K562 (cell line): ENCODE measurements at regions not wholly inside any gene's neighbourhood (a gene's known extent, or its start where the extent isn't known, plus 50 kb on each side); places are given as distances from the start of the nearest gene placed in this dataset.

Source experiments
- ATAC-seq: fragments of 200-7000 bp; cut with Tn5 transposase; 3 replicates; pipeline ENCODE4 v1.9.1; 2020; ENCODE audit warnings: moderate library complexity
- BruUV-seq: library from RNA; stranded (reverse); fragments of 400-500 nt; replicated peaks from 2 replicates; lab custom pipeline; 2021; lab: Mats Ljungman, UMichigan
- CTCF ChIA-PET: fragments of 300-600 bp; formaldehyde crosslinking; extraction: SDS; loops from one replicate; lab custom pipeline; 2021; ENCODE audit warnings: low intra/inter-chr PET ratio; lab: Yijun Ruan, JAX
- POLR2A ChIA-PET: fragments of 300-600, 350-650 bp; sonication (Branson Sonifier 250); formaldehyde crosslinking; extraction: SDS; loops from one replicate; lab custom pipeline; 2021; ENCODE audit warnings: antibody characterized with exemption, inconsistent platforms; lab: Yijun Ruan, JAX
- DNase-seq, 4 experiments: peaks; one replicate each; pipeline versions ENCODE4 v3.0.0 to v3.0.0-alpha.2; 2011 to 2018; ENCODE audit warnings: low spot score in 3 of 4, mixed read lengths in 3 of 4; ENCODE audit errors: extremely low read depth in 1 of 4
- FAIRE-seq: peaks from 2 replicates; lab custom pipeline; 2011; peaks lifted over from hg19 to GRCh38; lab: Jason Lieb, UNC
- H2AFZ ChIP-seq: 2 replicates; pipeline ENCODE4 v1.6.0; 2011; ENCODE audit warnings: low read depth, low read length, control low read depth, inconsistent platforms
- H3K27ac ChIP-seq: fragments of 200-600 bp; 3 replicates; pipeline ENCODE4 v1.8.0; 2011; ENCODE audit warnings: low read depth, mild to moderate bottlenecking, control low read depth, inconsistent platforms, low read length, moderate library complexity, mixed read lengths; ENCODE audit errors: extremely low read depth
- H3K27me3 ChIP-seq, 2 experiments: fragments of 300-600 bp in 1 of 2; 2 replicates in 1 of 2; 3 replicates in 1 of 2; pipeline versions ENCODE4 v1.6.0 to v1.8.0; 2011; ENCODE audit warnings: inconsistent platforms in 2 of 2, low read length in 2 of 2, mild to moderate bottlenecking in 1 of 2, mixed read lengths in 1 of 2, moderate library complexity in 1 of 2; ENCODE audit not compliant: control insufficient read depth in 2 of 2, insufficient read depth in 2 of 2
- H3K36me3 ChIP-seq: fragments of 300-600 bp; 3 replicates; pipeline ENCODE4 v1.8.0; 2011; ENCODE audit warnings: mild to moderate bottlenecking, low read length, inconsistent platforms; ENCODE audit not compliant: control insufficient read depth, insufficient read depth
- H3K4me1 ChIP-seq, 2 experiments: fragments of 200-600 bp in 1 of 2; replicated peaks in 1 of 2; 2 replicates in 1 of 2; 3 replicates in 1 of 2; pipeline versions ENCODE4 v1.5.1 to v1.8.0; 2011; ENCODE audit warnings: inconsistent platforms in 2 of 2, low read length in 2 of 2, mild to moderate bottlenecking in 1 of 2, mixed read lengths in 1 of 2, moderate library complexity in 1 of 2; ENCODE audit not compliant: control insufficient read depth in 2 of 2, insufficient read depth in 2 of 2
- H3K4me2 ChIP-seq: 2 replicates; pipeline ENCODE4 v1.6.1; 2011; ENCODE audit warnings: low read length, control low read depth, inconsistent platforms, mixed read lengths; ENCODE audit not compliant: insufficient read depth
- H3K4me3 ChIP-seq: fragments of 200-600 bp; sonication (generic), shearing (Covaris generic); 2 replicates; pipeline ENCODE4 v1.5.1; 2016; ENCODE audit warnings: control low read depth, inconsistent platforms
- H3K79me2 ChIP-seq: fragments of 200-600 bp; 3 replicates; pipeline ENCODE4 v1.8.0; 2011; ENCODE audit warnings: low read length, inconsistent platforms; ENCODE audit not compliant: control insufficient read depth, insufficient read depth
- H3K9ac ChIP-seq, 2 experiments: 2 replicates each; pipeline versions ENCODE4 v1.6.0 to v1.6.1; 2011; ENCODE audit warnings: low read depth in 2 of 2, low read length in 2 of 2, control low read depth in 1 of 2, inconsistent platforms in 1 of 2, mild to moderate bottlenecking in 1 of 2, mixed read lengths in 1 of 2; ENCODE audit not compliant: insufficient read depth in 1 of 2
- H3K9me1 ChIP-seq: one replicate; pipeline ENCODE4 v1.6.0; 2011; ENCODE audit warnings: inconsistent platforms, mild to moderate bottlenecking, low read length, moderate library complexity; ENCODE audit not compliant: control insufficient read depth, insufficient read depth
- H3K9me3 ChIP-seq: replicated peaks from 2 replicates; pipeline ENCODE4 v1.5.1; 2011; ENCODE audit warnings: low read depth, low read length, inconsistent platforms; ENCODE audit not compliant: control insufficient read depth, insufficient read depth
- H4K20me1 ChIP-seq: replicated peaks from 2 replicates; pipeline ENCODE4 v1.6.1; 2011; ENCODE audit warnings: low read length, inconsistent platforms, mixed read lengths; ENCODE audit not compliant: control insufficient read depth, insufficient read depth
- CEBPB ChIP-seq: fragments of 450-650 bp; IDR thresholded peaks from 2 replicates; pipeline ENCODE4 v1.6.1; 2016; ENCODE audit warnings: missing genetic modification characterization, missing compliant biosample characterization
- EHMT2 ChIP-seq: fragments of 450-650 bp; IDR thresholded peaks from 2 replicates; pipeline ENCODE4 v1.6.1; 2018; ENCODE audit warnings: antibody characterized with exemption
- GTF2E2 ChIP-seq: fragments of 200-800 bp; sonication (Bioruptor generic); IDR thresholded peaks from 2 replicates; pipeline ENCODE4 v1.6.1; 2016; ENCODE audit warnings: missing genetic modification characterization, missing compliant biosample characterization
- KLF13 ChIP-seq: fragments of 450-650 bp; IDR thresholded peaks from 2 replicates; pipeline ENCODE4 v1.6.1; 2016; ENCODE audit warnings: missing genetic modification characterization, low read depth, mild to moderate bottlenecking, missing compliant biosample characterization, moderate library complexity, borderline replicate concordance
- MAFG ChIP-seq: fragments of 450-650 bp; conservative IDR thresholded peaks from 2 replicates; pipeline ENCODE4 v1.6.1; 2016; ENCODE audit warnings: missing genetic modification characterization, missing compliant biosample characterization
- PTTG1 ChIP-seq: fragments of 450-650 bp; IDR thresholded peaks from 2 replicates; pipeline ENCODE4 v1.6.1; 2016; ENCODE audit warnings: low read depth, mild to moderate bottlenecking, missing genetic modification characterization, missing compliant biosample characterization
- RBM39 ChIP-seq: fragments of 200-400 bp; formaldehyde crosslinking; optimal IDR thresholded peaks from 2 replicates; pipeline ENCODE3; 2018; ENCODE audit warnings: low read depth, low read length
- SMAD3 ChIP-seq: fragments of 450-650 bp; formaldehyde crosslinking; conservative IDR thresholded peaks from 2 replicates; pipeline ENCODE4 v1.4.0; 2020; ENCODE audit warnings: mild to moderate bottlenecking
- SOX6 ChIP-seq: fragments of 450-650 bp; IDR thresholded peaks from 2 replicates; pipeline ENCODE4 v1.6.1; 2014; ENCODE audit warnings: mild to moderate bottlenecking
- ZBED1 ChIP-seq: IDR thresholded peaks from 2 replicates; pipeline ENCODE4 v1.6.1; 2014
- ZNF12 ChIP-seq: sonication (generic); formaldehyde crosslinking; IDR thresholded peaks from 2 replicates; pipeline ENCODE4 v1.4.0; 2020; ENCODE audit warnings: mild to moderate bottlenecking, missing genetic modification reagents
- ZNF830 ChIP-seq: fragments of 250-450 bp; sonication (Bioruptor Pico); IDR thresholded peaks from 2 replicates; pipeline ENCODE4 v1.5.0; 2021; ENCODE audit warnings: mild to moderate bottlenecking
- in situ Hi-C: fragments of 300-500 bp; cut with MboI; formaldehyde crosslinking; loops from 4 replicates; pipeline ENCODE4 v1.15.0; 2018; ENCODE audit warnings: inconsistent platforms, mixed read lengths
- intact Hi-C: fragments of 100-400 bp; cut with micrococcal nuclease; formaldehyde crosslinking; loops from 2 replicates; pipeline ENCODE4 v1.14.2; 2022
- TF ChIP-seq, protein P1 (sequence below), 3 experiments: fragments of 200-800 bp in 1 of 3; fragments of 250-450 bp in 1 of 3; fragments of 450-650 bp in 1 of 3; sonication (Bioruptor Pico) in 1 of 3; sonication (Bioruptor generic) in 1 of 3; formaldehyde crosslinking in 1 of 3; IDR thresholded peaks; 2 replicates each; pipeline versions ENCODE4 v1.6.1 to v1.8.0; 2016 to 2022; ENCODE audit warnings: mild to moderate bottlenecking in 2 of 3, missing genetic modification characterization in 2 of 3, missing compliant biosample characterization in 1 of 3, moderate library complexity in 1 of 3

- TF ChIP-seq, protein P1, sequence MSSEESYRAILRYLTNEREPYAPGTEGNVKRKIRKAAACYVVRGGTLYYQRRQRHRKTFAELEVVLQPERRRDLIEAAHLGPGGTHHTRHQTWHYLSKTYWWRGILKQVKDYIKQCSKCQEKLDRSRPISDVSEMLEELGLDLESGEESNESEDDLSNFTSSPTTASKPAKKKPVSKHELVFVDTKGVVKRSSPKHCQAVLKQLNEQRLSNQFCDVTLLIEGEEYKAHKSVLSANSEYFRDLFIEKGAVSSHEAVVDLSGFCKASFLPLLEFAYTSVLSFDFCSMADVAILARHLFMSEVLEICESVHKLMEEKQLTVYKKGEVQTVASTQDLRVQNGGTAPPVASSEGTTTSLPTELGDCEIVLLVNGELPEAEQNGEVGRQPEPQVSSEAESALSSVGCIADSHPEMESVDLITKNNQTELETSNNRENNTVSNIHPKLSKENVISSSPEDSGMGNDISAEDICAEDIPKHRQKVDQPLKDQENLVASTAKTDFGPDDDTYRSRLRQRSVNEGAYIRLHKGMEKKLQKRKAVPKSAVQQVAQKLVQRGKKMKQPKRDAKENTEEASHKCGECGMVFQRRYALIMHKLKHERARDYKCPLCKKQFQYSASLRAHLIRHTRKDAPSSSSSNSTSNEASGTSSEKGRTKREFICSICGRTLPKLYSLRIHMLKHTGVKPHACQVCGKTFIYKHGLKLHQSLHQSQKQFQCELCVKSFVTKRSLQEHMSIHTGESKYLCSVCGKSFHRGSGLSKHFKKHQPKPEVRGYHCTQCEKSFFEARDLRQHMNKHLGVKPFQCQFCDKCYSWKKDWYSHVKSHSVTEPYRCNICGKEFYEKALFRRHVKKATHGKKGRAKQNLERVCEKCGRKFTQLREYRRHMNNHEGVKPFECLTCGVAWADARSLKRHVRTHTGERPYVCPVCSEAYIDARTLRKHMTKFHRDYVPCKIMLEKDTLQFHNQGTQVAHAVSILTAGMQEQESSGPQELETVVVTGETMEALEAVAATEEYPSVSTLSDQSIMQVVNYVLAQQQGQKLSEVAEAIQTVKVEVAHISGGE (CRISPR knock-in tag; IDR thresholded peaks at IDR 0.05), result no peak
- no peak for TF ChIP-seq ZNF12 (CRISPR knock-in tag)
Observed at GRCh38 chr2:18284331-18284730, 276.1 kb downstream of the RDH14 start (continued).

DNA sequence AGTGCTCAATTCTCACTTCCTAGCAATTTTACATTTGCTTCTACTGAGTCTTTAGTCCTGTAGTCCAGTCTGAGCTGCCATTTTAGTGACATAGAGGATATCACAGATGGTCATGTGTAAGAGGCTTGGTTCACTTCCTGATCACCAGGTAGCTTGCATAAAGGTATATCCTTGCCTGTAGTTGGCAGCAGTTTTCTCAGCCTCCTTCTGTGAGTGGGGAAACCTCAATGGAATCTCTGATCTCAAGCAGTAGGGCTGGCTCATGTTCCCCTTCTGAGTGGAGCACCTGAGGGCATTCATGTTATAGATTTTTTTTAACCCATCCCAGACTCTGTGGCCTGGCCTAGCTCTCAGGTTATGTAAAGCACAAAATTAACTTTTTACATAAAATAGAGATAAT is 278.4 kb downstream of the RDH14 start:
- H4K20me1 ChIP-seq, result no peaks in the 10 kb centered on the region
- CTCF ChIA-PET, result no interaction called here
- no peak for ATAC-seq
- POLR2A ChIA-PET, result interaction anchor here (0.6 kb wide), 1 partner anchor 1501 kb away, joined by 3 read pairs; no protein-coding TSS in a partner anchor
- H2AFZ ChIP-seq, result no peak overlapping the region
- no peak overlapping the region for H3K27ac ChIP-seq
- H3K9ac ChIP-seq, result no peak overlapping the region
- H3K27me3 ChIP-seq, result no peaks in the 10 kb centered on the region
- FAIRE-seq, result no peak
- H3K4me2 ChIP-seq, result no peak overlapping the region
- no peaks in the 10 kb centered on the region for H3K79me2 ChIP-seq
- in situ Hi-C loops, result no loop called here
- no peak overlapping the region for H3K4me3 ChIP-seq
- H3K9me1 ChIP-seq, result no peaks in the 10 kb centered on the region
- H3K36me3 ChIP-seq, result no peaks in the 10 kb centered on the region
- intact Hi-C loops, result no loop called here
- DNase-seq, result no peak
- no peaks in the 10 kb centered on the region for H3K4me1 ChIP-seq
- BruUV-seq, result no TSS peak
- peaks cover 2% of the 10 kb centered on the region; the same call in 1 of the 2 replicates for H3K9me3 ChIP-seq
- TF ChIP-seq ZBED1 (no peak), CEBPB (tag) (no peak), SMAD3 (CRISPR knock-in tag) (no peak), GTF2E2 (tag) (no peak), SOX6 (no peak), ZNF830 (CRISPR knock-in tag) (no peak), RBM39 (no peak), EHMT2 (no peak), MAFG (tag) (no peak), KLF13 (tag) (no peak), PTTG1 (tag) (no peak)
